ENCODE measurements at regions not wholly inside any gene's neighbourhood (a gene's known extent, or its start where the extent isn't known, plus 50 kb on each side); places are given as distances from the start of the nearest gene placed in this dataset.

GRCh38 chr10:4020631-4021030, 235.6 kb upstream of the KLF6 start:
- no peak for DNase-seq (ENCODE audit: low read depth in 1 of 2, low spot score in 1 of 2)
- no peak for TF ChIP-seq POLR2AphosphoS5 (IDR thresholded peaks at IDR 0.05; ENCODE audit: low read depth)
- TF ChIP-seq REST (IDR thresholded peaks at IDR 0.05; ENCODE audit: insufficient replicate concordance, low read depth) = no peak
- TF ChIP-seq CTCF (IDR thresholded peaks at IDR 0.05; ENCODE audit: insufficient read depth, low read length) = no peak
- no peak for TF ChIP-seq GABPA (IDR thresholded peaks at IDR 0.05; ENCODE audit: low read depth)
- no peak for TF ChIP-seq SPI1 (IDR thresholded peaks at IDR 0.05; ENCODE audit: borderline replicate concordance, low read depth)
- no peak overlapping the region for H3K4me3 ChIP-seq (replicated peaks; ENCODE audit: insufficient read depth, low read length)
- no peak overlapping the region for H3K27ac ChIP-seq (replicated peaks)
- H3K27me3 ChIP-seq (ENCODE audit: insufficient read depth, poor library complexity, severe bottlenecking) = no peaks in the 10 kb centered on the region

- Histone ChIP-seq H3K4me3 (replicated peaks; ENCODE audit: insufficient read depth, low read length) (no peak overlapping the region), H3K27me3 (ENCODE audit: insufficient read depth, poor library complexity, severe bottlenecking) (no peaks in the 10 kb centered on the region), H3K27ac (replicated peaks) (no peak overlapping the region)
- no peak for TF ChIP-seq REST (IDR thresholded peaks at IDR 0.05; ENCODE audit: insufficient replicate concordance, low read depth)
- no peak for TF ChIP-seq CTCF (IDR thresholded peaks at IDR 0.05; ENCODE audit: insufficient read depth, low read length)
- no peak for TF ChIP-seq SPI1 (IDR thresholded peaks at IDR 0.05; ENCODE audit: borderline replicate concordance, low read depth)
- no peak for TF ChIP-seq GABPA (IDR thresholded peaks at IDR 0.05; ENCODE audit: low read depth)
- TF ChIP-seq POLR2AphosphoS5 (IDR thresholded peaks at IDR 0.05; ENCODE audit: low read depth) = no peak
- no peak for DNase-seq (ENCODE audit: low read depth in 1 of 2, low spot score in 1 of 2)
Observed at GRCh38 chr10:4018054-4018511, 233.1 kb upstream of the KLF6 start.

GRCh38 chr10:4017336-4017735, 232.3 kb upstream of the KLF6 start:
- DNase-seq (ENCODE audit: low read depth in 1 of 2, low spot score in 1 of 2) = no peak
- no peaks in the 10 kb centered on the region for H3K27me3 ChIP-seq (ENCODE audit: insufficient read depth, poor library complexity, severe bottlenecking)
- no peak overlapping the region for H3K4me3 ChIP-seq (replicated peaks; ENCODE audit: insufficient read depth, low read length)
- no peak overlapping the region for H3K27ac ChIP-seq (replicated peaks)
- TF ChIP-seq REST (IDR thresholded peaks at IDR 0.05; ENCODE audit: insufficient replicate concordance, low read depth) = no peak
- TF ChIP-seq SPI1 (IDR thresholded peaks at IDR 0.05; ENCODE audit: borderline replicate concordance, low read depth) = no peak
- no peak for TF ChIP-seq POLR2AphosphoS5 (IDR thresholded peaks at IDR 0.05; ENCODE audit: low read depth)
- no peak for TF ChIP-seq CTCF (IDR thresholded peaks at IDR 0.05; ENCODE audit: insufficient read depth, low read length)
- TF ChIP-seq GABPA (IDR thresholded peaks at IDR 0.05; ENCODE audit: low read depth) = no peak
